ENCODE measurements at regions not wholly inside any gene's neighbourhood (a gene's known extent, or its start where the extent isn't known, plus 50 kb on each side); places are given as distances from the start of the nearest gene placed in this dataset.
"Not testable (repeated sequence)": the region's sequence is repeated elsewhere in the genome, so short reads cannot be mapped to it uniquely, and the experiment has no call there.

DNA sequence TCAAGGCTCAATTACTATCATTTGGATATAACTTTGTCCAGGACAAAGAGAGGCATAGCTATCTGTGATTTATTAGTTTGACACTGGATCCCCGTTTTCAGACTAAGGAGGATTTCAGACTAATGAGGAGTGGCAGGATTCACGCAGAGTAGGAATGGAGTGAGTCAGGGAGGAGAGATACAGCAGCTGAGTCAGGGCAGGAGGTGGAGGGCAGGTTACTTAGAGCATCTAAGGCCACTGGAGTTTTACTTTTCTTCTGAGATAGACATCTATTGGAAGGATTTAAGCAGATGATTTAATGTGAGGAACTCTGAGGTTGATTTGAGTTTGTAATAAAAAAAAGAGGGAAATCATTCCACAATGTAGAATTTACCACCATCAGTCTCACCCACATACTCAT, 110.6 kb downstream of the RPIA start:
- not testable (repeated sequence) for DNase-seq (ENCODE audit: low spot score)

DNA sequence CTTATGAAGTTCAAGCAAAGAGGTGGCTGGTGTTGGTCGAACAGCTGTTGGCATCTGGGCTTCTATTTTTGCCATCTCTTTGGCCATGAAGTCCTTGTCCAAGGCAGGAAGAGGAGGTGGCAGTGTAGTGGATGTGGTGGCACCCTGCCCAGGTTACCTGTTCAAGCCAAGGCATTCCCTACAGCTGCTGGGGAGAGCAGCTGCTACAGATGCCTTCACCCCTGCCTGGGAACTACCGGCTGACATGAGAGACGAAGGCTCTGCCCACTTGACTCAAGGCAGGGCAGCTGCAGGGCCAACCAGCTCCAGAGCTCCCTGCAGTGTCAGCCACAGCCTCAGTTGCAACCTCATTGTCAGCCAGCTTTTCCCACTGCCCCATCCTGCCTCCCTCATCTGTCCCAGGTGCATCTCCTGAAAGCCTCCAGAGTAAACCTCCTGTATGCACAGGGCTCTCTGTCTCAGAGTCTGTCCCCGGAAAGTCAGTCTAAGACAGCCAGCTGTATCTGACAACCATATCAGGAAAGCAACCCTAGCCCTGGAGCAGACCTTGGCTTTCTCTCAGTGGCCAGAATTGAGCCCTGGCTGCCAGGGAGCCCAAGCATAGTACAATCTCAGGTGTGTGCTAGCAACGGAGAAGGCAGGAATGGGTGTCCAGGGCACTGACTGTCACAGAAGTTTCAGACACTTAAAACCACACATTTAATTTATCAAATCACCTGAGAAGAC, 115.9 kb downstream of the RPIA start:
- no peak for DNase-seq (ENCODE audit: low spot score)

DNA sequence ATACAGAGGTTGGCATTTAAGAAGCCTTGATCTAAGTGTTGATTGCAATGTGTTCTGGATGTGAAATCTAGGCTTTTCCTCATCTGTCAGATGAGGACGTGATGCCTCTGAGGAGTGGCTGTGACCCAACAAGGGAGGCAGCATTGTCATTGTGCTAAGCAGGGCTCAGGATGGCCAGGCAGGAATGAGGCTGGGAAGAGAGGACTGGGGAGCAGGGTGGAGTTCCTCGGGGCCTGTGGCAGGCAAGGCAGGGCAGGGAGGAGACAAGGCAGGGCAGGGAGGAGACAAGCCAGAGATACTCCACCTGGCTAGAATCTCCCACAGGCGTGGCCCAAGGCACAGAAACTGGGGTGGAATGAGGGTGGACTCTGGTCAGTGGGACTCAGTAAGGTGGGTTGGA, 116.6 kb downstream of the RPIA start:
- DNase-seq (ENCODE audit: low spot score), result no peak

DNA sequence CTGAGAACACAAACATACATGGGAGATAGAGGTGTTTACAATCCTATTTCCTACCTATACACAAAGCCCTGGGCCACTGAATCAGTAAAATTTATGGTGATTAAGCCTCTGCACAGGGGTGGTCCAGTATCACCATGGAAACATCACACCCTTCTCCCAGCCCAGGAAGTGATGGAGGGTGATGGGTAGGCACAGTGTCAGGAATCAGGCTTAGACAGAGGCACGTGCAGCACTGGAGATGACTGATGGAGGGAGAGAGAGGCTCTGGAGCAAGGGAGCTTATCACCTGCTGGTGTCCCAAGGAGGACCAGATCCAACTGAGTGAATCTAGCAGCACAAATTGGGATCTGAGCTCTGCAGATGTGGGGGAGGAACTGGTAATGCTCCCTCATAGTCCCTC, 117.2 kb downstream of the RPIA start:
- no peak for DNase-seq (ENCODE audit: low spot score)

DNA sequence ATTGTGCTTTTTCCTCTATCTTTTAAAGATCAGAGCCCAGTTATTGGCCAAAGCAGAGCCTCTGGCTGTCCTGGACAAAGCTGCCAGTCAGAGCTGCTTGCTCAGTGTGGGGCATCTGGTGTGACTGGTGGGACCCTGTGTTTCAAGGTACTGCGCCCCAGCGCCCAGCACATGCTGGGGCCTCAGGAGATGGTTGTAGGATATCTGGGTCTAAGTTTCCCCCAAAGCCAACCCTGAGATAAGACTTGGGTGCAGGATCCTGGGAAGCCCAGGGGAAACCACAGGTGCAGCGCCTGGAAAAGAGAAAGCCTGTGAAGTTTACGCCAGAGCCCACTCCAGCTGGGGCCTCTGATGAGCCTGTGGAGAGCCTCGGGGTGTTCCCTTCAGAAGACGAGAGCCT, 117.7 kb downstream of the RPIA start:
- no peak for DNase-seq (ENCODE audit: low spot score)

DNA sequence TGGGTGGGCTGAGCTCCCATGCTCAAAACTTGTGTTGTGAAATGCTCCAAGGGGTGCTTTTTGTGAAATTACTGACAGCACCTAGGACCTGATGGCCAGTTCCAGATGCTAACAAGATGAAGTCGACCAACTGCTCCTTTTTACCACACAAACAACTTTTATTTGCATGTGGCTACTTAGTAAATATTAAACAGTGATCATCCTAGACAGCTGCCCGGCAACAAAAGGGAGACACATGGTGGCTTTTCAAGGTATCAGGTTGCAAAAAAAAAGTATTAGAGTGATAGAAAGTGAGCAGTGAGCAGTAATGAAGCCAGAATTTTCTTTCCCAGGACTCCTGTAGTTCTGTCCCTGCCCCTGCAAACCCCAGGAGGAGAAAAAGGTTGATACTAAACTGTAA, 118.5 kb downstream of the RPIA start:
- DNase-seq (ENCODE audit: low spot score), result no peak

DNA sequence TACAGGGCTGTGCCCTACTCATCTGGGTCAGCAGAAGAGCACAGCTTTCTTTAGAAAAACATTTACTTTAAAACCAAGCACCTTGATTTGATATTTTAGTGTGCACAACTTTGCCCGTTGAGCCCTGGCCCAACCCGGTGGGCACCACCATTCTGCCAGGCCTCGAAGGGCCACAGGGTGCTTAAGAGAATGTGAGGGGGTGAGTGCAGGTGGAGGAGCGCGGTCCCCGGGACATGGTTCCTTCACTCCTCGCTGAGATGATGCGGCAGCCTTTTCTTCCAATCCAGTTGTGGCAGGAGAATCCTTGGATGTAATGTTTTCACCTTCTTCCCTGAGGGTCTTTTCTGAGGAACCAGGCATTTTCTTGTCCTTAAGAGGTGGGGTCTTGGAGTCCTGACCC, 119.0 kb downstream of the RPIA start:
- DNase-seq (ENCODE audit: low spot score), result no peak

DNA sequence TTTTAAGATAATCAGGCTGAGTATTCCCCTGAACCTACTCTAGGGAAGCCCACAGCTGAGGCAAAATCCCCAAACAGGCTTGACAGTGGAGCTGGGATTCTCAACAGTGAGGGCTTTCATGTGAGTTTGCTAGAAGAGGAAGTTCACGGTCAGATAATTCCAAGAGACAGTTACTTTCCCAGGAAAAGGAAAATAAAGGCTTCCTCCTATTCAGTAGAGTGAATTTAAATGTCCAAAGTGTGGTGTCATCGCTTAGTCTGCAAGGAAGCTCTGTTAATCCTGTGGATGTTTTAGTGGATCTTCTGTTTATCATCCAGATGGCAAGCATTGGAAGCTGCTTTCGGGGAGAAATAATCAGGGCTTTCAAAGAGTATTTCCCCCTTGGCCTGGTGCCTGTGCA, 119.8 kb downstream of the RPIA start:
- no peak for DNase-seq (ENCODE audit: low spot score)

DNA sequence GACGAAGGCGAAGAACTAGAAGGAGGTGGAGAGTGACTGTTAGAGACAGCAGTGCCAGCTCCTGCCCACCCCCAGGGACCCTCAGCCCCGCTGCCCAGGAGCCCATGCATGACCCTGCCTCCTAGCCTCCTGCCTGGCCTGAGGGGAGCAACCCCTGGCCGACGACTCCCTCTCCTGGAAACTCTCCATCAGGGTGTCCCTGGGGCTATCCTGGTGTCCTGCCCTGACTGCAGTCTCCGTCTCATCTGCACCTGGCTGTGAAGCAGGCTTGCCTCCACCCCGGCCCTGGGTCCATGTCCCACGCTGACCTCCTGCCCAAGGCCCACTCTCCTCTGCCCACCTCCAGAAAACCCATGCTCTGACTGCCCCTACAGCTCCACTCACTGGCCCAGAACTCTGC, 120.2 kb downstream of the RPIA start:
- no peak for DNase-seq (ENCODE audit: low spot score)

DNA sequence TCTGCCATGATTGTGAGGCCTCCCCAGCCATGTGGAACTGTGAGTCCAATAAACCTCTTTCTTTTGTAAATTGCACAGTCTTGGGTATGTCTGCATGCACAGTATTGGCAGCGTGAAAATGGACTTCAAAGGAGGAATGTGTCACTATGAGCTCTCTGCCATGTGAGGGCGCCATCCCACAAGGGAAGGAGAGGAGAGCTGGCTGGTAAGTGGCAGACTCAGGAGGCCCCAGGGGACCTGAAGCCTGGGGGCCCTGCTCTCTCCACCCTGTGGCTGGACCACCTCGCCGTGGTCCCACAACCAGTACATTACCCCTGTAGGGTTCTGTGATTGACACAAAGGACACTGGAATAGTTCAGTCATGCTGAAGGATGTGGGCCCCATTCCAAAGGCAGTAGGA, 122.1 kb downstream of the RPIA start:
- DNase-seq (ENCODE audit: low spot score), result no peak

DNA sequence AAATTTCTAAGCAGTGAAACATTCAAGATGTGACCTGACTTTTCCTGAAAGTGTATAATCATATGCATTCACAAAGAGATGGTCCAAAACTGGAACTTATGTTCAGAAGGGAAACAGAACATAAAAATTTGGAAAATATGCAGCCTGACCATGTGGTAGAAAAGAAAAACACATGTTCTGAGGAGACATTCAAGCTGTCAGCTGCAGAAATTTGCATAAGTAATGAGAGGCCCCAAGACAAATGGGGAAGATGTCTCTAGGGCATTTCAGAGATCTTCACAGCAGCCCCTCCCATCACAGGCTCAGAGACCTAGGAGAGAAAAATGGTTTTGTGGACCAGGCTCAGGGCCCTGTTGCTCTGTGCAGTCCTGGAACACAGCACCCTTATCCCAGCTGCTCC, 123.8 kb downstream of the RPIA start:
- no peak for DNase-seq (ENCODE audit: low spot score)

DNA sequence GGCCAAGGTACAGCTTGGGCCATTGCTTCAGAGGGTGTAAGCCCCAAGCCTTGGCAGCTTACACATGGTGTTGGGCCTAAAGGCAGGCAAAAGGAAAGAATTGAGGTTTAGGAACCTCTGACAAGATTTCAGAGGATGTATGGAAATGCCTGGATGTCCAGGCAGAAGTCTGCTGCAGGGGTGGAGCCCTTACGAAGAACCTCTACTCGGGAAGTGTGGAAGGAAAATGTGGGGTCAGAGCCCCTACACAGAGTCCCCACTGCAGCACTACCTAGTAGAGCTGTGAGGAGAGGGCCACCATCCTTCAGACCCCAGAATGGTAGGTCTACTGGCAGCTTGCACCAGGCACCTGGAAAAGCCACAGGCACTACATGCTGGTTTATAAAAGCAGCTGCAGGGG, 124.2 kb downstream of the RPIA start:
- DNase-seq (ENCODE audit: low spot score), result no peak

DNA sequence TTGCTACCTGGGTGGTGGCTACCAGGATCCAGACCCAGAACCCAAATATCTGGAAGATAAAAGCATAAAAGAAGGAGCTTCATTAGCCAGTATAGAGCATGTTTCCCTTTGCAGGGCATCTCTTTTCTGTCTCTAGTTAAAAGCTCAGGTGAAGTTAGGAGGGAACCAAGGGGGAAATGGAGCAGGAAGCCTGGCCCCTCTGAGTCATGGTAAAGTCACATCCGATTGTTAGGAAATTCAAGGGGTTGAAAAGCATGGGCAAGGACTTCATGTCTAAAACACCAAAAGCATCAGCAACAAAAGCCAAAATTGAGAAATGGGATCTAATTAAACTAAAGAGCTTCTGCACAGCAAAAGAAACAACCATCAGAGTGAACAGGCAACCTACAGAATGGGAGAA, 126.9 kb downstream of the RPIA start:
- DNase-seq (ENCODE audit: low spot score), result no peak

DNA sequence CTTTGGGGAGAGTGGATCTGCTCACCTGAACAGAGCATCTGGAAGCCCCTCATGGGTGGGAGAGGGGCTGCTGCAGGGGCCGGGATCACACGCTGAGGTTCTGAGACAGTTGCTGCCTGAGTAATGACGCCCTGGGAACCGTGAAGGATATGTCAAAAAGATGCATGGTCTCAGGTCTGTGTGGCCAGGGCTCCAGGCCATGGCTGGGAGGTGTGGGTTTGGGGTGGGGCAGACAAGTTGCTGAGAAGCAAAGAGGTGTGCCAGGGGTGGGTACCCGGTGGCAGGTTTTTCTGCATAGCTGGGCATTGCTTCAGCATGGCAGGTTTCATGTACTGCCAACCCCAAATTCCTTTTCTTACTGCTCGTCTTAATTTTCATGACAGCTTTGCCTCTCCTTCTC, 133.5 kb downstream of the RPIA start:
- DNase-seq (ENCODE audit: low spot score), result no peak

DNA sequence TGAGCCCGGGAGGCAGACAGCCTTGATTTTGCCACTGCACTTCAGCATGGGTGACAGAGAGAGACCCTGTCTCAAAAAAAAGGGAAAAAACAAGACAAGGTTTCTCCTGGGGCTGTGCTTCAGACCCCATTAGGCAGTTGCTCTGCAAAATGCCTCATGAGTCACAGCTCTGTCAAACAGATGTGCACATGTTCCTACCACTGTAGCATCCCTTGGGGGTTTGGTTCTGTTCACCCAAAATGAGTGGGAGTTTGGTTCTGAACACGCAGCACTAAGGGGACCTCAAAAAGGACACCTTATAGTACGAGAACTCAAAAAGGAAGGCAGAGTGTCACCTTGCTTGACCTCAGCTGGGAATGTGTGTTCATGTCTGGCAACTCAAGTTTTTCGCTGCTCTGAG, 134.9 kb downstream of the RPIA start:
- no peak for DNase-seq (ENCODE audit: low spot score)

DNA sequence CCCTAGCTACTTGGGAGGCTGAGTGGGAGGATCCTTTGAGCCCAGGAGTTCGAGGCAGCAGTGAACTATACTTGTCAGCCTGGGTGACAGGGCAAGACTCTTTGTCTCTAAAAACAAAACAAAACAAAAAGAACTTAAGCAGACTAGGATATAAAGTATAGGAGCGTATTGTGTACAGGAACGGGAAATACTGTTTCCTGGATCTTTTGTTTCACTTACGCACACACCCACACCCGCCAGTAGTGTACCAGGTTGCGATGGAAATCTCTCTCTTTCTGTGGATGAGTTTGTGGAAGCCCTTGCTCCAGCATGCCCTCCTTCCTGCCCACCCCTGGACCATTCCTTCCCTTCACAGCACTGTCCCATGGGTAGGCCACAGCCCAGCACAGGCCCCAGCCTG, 136.3 kb downstream of the RPIA start:
- DNase-seq (ENCODE audit: low spot score), result no peak

DNA sequence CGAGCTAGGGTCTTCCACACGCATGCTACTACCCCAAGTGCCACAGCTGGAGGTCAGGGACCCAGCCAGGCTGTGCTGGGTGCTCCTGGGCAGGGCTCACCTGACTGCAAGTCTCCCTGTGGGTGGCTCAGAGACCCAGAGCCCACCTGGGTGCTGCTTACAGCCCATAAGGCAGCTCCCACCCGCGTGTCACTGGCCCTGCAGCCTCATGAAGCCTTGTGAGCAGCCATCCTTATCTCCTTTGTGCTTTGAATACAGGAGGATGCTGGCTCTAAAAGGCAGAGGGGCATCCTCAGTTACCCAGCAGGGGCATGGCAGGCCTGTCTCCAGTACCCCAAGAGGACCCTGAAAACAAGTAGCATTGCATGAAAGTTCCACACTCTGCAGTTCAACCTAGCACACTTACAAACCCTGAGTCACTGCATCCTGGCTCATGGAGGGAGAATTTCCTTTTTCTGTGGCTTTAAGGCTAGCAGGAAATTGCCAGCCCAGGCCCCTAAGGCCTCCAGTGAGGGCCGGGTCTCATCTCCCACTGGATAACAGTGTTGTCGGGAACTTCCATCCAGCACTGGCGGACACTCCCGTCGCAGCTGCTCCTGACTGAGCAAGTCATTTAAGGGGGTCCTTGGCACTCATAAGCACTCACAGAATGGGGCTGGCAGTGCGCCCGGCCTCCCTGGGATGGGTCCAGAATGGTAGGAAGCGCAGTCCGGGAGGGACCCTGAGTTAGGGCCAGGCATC, 137.1 kb downstream of the RPIA start:
- no peak for DNase-seq (ENCODE audit: low spot score)

DNA sequence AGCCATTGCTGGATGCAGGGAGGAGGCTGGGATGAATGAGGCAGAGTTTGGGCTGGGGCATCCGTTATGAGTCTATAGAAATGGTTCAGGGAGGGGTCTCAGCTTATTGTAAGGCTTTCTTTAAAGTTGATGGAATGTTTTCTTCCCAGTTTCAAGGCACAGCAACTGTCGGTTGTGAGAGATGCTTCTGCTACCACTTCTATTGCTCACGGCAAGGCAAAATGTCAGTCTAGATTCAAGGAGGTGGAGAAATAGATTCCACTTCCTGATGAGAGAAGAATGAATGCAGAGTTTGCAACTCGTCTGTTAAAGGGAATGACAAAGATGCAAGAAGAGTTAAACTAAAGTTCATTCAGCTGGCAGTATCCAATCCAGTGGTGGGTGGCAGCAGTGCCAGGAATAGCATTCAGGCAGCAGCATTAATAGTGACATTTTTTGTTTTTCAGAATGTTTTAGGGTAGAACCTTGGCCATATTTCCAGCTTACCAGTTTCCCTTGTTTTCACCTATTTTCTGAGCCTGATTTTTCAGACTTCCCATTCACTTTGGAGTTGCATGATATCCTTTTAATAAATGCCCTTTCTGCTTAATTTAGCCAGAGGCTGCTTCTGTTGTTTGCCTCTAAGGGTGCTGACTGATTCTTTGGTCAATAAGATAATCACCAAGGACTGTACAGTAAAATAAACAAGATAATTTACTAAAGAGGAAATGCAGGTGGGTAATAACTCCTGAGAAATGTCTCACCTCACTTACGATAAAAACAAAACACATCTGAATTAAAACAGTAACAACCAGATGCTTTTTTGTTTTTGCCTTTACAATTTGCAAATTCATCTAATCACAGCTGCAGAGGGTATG, 138.4 kb downstream of the RPIA start:
- no peak for DNase-seq (ENCODE audit: low spot score)

DNA sequence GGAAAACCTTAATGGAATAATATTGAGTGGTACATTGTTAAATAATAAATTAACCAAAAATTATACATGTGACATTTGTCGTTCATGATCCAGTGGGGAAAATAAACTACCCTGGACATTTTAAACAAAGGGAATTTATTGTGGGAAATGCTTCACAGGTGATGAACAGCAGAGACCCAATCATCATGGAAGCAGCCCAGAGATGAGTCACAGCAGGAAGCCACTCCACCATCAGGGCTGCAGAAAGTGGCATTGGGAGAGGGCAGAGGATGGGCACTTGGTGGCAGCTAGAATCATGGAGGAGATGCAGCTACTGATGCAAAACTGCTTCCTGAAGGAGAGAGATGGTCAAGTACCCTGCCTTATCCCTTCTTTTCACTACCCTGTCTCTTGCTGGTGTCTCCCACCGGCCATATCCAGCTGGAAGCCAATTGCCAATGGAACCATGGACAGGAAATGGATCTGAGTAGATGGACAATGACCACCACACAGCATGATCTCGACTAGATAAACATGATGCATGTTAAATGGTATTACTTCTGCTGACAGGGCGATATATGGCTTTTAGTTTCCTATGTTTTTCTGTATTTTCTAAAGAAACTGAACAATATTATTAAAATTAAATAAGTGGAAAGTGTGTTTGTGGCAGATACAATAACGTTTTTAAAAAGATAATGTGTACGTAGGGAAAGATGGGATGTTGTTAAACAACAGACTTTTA, 139.8 kb downstream of the RPIA start:
- DNase-seq (ENCODE audit: low spot score), result no peak

DNA sequence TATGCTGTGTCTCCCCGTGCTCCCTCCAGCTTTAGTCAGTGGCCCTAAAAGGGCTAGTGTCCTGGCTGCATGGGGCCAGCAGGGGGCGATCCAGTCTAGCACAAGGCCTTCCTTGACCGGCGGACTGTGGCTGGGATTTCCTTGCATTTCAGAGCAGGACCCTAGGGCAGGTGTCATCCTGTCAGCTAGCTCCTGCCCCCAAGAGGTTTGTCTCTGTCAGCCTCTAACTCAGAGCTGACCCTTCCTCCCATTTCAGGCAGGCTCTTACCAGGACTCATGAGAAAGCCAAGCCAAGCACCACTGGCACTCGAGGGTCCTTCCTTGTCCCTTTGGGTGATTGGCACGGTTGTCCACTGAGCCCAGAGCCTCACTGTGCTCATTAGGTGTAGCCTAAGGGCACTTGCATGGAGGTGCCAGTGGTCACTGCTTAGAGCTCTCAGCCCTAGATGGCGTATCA, 140.3 kb downstream of the RPIA start:
- DNase-seq (ENCODE audit: low spot score), result peak; percentile 72

DNA sequence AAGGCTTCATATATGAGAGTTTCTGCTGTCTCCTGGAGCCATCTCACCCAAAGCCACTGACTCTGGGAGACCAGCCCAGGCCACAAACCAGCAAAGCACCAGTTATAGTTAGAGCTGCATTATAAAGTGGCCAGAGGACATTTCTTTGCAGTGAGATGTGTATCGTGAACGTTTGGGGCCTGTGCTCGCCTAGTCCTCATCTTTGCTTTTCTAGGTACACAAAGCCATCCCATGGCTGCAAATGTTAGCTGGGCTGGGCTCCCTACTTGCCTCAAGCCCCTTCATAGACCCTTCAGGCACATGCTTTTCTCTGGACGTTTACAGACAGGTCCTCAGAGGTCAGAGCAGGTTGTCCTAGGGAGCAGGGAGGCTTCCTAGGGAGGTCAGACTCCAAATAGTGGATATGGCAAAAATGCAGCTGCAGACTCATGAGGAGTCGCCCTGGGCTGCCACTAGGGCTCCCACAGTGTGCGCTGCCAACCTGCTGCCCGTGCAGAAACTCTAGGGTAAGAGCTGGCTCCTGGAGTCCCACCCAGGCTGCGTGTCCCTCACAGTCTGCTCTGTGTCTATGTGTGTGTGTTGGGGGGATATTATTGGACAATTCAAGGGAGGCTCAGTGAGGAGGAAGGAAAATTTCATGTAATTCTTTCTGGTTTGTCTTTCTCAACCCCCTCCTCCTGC, 141.0 kb downstream of the RPIA start:
- no peak for DNase-seq (ENCODE audit: low spot score)

DNA sequence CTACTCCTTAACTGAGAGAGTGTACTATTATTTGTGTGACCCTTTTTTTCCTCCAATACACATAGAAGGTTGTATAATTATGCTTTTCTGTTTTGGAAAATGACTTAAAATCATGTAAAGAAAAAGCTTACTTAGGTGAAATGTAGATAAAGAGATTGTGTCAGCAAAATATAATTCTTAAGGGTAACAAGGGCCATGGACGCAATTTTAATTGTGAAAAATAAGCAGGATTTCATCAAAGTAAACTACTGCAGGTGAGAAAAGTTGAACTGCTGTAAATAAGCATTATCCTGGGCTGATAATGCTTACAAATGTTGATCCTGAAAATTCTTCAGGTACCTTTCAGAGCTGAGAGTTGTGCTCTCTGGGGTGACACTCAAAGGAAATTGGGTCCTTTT, 141.5 kb downstream of the RPIA start:
- no peak for DNase-seq (ENCODE audit: low spot score)

Data from iPS-NIHi11 (cell line).